ENCODE measurements at regions not wholly inside any gene's neighbourhood (a gene's known extent, or its start where the extent isn't known, plus 50 kb on each side); places are given as distances from the start of the nearest gene placed in this dataset.

DNA sequence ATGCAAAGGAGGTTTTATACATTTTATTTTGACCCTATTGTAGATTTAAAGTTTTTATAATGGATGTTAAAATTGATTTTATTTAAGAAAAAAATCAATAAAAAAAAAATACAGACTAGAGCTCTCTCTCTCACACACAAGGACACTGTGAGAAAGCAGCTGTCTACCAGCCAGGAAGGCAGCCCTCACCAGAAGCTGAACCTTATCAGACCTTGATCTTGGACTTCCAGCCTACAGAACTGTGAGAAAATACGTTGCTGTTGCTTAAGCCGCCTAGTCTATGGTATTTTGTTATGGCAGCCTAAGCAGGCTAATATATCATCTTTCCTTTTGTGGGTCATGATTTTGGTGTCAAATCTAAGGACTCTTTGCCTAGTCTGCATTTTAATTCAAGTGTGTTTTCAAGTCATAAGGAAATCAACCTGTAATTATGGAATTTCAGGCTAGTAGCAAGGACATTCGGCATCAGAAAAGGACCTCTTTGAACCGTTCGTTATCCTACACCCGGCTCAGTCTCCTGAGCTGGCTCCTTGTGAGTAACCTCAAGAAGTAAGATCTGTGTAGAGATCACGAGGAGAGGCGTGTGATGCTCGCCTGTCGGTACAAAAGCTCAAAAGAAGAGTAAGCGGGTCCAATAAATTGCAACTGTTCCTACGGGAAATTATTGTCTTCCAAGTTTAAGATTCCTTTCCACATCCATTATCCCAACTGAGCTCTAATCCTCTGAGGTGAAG is 98.2 kb downstream of the PDCL3 start:
- in situ Hi-C loops (cut with MboI; ENCODE audit: low sequenced_read_pairs), result no loop called here

GRCh38 chr2:100662866-100663265 is 100.1 kb downstream of the PDCL3 start:
- in situ Hi-C loops (cut with MboI; ENCODE audit: low sequenced_read_pairs), result no loop called here

DNA sequence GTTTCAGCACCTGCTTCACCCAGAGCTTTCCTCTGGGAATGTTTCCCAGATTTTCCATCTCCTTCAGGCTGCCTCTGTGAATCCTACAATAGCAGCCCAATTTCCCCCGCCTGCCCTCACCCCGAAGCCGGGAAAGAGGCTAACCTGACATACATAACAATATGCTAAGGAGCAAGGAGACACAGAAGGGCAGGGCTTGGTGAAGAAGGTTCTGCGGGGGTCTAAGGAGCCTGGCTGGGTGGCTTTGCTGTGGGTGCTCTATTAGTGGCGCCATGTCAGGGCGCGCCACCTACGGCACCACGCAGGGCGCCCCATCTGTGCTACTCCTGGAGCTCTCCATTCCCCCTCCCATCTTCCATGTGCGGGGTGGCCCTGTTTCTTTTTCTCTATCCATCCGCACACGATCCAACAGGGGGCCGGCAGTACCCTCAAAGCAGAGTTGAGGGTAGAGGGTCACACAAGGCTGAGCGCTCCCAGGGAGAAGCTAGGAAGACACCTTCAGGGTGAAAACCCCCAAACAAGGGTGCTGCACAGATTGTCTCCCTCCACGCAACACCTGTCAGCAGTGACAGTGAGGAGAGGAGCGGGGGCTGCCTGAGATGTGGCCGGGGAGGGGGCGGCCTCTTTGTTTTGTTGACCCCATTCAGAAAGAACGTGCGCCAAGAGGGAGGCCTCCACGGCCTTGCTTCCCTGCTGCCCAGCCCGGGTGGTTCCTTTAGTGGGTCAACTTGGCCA is 101.4 kb downstream of the PDCL3 start:
- in situ Hi-C loops (cut with MboI; ENCODE audit: low sequenced_read_pairs), result no loop called here

GRCh38 chr2:100664756-100665101 is 101.9 kb downstream of the PDCL3 start:
- in situ Hi-C loops (cut with MboI; ENCODE audit: low sequenced_read_pairs), result no loop called here

GRCh38 chr2:100666996-100667395 is 104.2 kb downstream of the PDCL3 start:
- in situ Hi-C loops (cut with MboI; ENCODE audit: low sequenced_read_pairs), result no loop called here

DNA sequence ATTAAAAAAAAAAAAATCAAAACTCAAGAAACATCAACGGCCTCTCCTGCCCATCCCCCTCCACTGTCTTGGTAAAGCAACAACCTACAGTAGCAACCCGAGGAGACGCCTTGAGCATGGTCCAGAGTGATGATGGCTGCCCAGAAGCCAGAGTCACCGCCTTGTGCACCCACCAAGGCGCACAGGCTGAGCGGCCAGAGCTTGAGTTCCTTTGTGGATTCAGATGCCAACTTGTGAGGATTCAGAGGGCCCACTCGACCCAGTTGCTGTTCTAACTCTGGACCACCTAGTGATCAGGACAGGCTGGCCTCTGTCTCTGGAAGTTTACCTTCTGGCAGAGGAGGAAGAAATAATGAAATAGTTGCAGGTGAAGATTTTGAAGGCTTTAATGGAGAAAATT is 105.0 kb downstream of the PDCL3 start:
- in situ Hi-C loops (cut with MboI; ENCODE audit: low sequenced_read_pairs), result no loop called here

GRCh38 chr2:100670232-100670631 is 107.4 kb downstream of the PDCL3 start:
- in situ Hi-C loops (cut with MboI; ENCODE audit: low sequenced_read_pairs), result no loop called here

DNA sequence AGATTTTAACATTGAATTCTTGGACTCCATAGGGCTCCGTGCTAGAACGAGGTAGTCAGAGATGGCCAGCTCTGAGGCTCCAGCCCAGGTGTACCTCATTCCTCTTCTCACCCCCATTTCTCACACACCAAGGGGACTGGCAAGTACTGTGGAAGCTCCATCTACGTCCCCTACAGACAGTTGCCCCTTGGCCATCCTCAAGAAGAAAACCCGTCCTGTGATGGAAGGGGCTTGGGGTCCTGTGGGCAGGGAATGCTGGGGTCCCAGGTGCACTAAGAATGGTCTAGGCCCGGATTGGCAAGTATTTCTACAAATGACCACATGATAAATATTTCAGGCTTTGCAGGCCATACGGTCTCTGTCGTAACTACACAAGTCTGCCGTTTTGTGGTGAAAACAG is 110.3 kb downstream of the PDCL3 start:
- in situ Hi-C loops (cut with MboI; ENCODE audit: low sequenced_read_pairs), result no loop called here

DNA sequence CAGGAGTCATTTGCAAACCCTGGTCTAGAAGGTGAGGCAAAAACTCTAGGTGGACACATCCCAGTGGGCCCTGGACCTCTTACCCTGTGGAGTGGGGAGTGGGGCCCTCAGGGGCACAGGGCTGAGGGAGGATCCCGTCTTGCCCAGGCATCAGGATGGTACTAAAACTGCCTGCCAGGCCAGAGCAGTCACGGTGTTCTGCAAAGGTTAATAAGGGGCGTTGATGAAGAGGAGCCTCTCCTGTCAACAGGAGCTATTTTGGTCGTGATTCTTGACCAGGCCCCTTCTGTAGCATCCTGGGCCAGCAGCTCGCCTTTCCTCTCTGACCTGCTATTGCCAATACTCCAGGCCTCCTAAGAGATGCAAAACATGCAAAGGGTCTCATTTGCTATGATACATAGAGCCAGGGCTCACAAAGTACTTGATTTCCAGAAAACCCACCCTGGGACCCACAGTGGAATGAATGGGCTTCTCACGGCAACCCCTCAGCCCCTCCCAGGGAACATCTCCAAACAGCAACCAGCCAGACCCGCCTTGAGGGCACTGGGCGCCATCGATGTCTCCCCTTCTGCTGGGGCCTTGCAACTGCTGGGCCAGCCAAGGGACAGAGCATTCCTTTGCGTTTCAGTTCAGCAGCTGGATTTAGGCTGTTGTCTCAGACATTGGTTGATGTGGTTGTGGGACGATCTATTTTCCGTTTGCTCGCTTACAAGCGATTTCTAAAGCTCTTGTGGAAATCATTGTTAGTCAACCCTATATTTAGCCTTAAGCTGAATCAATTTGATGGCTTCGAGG is 111.1 kb downstream of the PDCL3 start:
- in situ Hi-C loops (cut with MboI; ENCODE audit: low sequenced_read_pairs), result no loop called here

GRCh38 chr2:100674666-100675065 is 111.9 kb downstream of the PDCL3 start:
- in situ Hi-C loops (cut with MboI; ENCODE audit: low sequenced_read_pairs), result no loop called here

DNA sequence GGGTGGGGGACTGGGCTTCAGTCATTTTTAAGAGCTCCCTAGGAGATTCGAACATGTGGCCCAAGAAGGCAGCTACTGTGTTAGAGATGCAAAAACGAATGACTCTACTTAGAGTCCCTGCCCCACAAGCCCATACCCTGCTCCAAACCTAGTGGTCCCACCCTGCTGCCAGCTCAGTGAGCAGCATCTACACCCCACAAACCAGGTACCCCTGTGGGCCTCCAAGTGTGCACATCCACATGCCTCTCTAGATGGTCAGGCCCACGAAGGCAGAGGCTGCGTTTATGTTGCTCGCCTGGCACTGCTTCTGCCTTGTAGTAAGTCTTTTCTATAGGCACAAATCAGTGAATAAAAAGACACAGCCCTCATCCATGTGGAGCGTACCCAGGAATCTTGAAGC is 112.6 kb downstream of the PDCL3 start:
- in situ Hi-C loops (cut with MboI; ENCODE audit: low sequenced_read_pairs), result no loop called here

- in situ Hi-C loops (cut with MboI; ENCODE audit: low sequenced_read_pairs), result no loop called here
These were observed 113.1 kb downstream of the PDCL3 start for GRCh38 chr2:100675855-100676254.

DNA sequence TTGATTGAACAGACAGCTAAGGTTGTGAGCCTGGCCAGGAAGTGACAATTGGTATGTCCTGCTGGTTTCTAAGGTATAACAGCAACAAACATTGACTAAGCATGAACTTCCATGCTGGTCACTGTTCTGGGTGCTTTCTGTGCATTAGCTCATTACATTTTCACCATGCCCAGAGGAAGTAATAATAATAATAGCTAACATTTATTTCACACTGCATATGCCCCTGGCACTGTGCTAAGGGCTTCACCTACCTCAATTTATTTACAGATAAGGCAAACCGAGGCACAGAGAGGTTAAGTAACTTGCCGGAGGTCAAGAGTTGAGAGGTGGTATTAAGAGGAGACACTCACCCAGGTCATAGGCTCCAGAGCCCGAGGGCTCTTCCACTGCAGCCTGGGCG is 113.6 kb downstream of the PDCL3 start:
- in situ Hi-C loops (cut with MboI; ENCODE audit: low sequenced_read_pairs), result no loop called here

GRCh38 chr2:100677611-100678185 is 114.9 kb downstream of the PDCL3 start:
- in situ Hi-C loops (cut with MboI; ENCODE audit: low sequenced_read_pairs), result no loop called here

GRCh38 chr2:100679211-100679610 is 116.4 kb downstream of the PDCL3 start:
- in situ Hi-C loops (cut with MboI; ENCODE audit: low sequenced_read_pairs), result no loop called here

DNA sequence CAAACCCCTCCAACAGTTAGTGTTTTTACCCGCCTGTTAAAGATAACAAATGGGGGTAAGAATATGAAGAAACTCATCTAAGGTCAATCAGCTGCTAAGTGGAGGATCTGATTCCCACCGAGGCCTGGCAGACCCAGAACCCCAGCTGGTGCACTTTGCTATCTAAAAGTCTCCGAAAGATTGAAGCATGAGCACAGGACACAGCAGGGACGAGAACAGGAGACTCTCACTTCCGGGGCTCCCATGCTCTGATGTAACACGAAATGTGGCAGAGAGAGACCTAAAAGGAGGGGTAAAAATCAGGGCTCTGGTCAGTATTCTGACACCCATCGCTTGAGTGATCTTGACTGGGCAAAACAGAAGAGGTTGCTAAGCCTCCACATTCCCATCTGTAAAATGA is 119.7 kb downstream of the PDCL3 start:
- in situ Hi-C loops (cut with MboI; ENCODE audit: low sequenced_read_pairs), result no loop called here

- in situ Hi-C loops (cut with MboI; ENCODE audit: low sequenced_read_pairs), result no loop called here
These were observed 120.4 kb downstream of the PDCL3 start for GRCh38 chr2:100683231-100683630.

- in situ Hi-C loops (cut with MboI; ENCODE audit: low sequenced_read_pairs), result no loop called here
These were observed 128.1 kb upstream of the NPAS2 start for GRCh38 chr2:100691846-100692245.

GRCh38 chr2:100692381-100692780 is 127.6 kb upstream of the NPAS2 start:
- in situ Hi-C loops (cut with MboI; ENCODE audit: low sequenced_read_pairs), result no loop called here

DNA sequence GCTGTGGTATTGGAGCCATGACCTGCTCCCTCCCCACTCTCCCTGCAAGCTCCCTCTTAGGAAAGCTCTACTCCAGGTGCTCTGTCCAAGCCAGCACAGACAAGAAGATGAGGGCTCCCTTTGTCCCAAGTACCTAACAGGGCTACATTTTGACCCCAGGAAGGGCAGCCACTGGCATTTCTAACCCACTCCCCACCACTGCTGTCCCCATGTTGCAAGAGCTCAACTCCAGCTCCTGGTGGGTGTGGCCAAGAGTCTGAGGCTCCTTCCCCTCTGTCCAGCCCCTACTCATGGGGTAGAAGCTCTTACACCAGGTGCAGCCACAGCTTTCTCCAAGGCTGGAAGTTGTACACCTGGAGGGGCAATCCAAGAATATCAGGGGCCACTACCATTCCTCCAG is 127.0 kb upstream of the NPAS2 start:
- in situ Hi-C loops (cut with MboI; ENCODE audit: low sequenced_read_pairs), result no loop called here

- in situ Hi-C loops (cut with MboI; ENCODE audit: low sequenced_read_pairs), result no loop called here
These were observed 120.8 kb upstream of the NPAS2 start for GRCh38 chr2:100699131-100699530.
